MCF 10A (cell line): ENCODE measurements at regions not wholly inside any gene's neighbourhood (a gene's known extent, or its start where the extent isn't known, plus 50 kb on each side); places are given as distances from the start of the nearest gene placed in this dataset.

Source experiments
- BruUV-seq: library from RNA; stranded (reverse); fragments of 400-500 nt; replicated peaks from 2 replicates; lab custom pipeline; 2021; lab: Mats Ljungman, UMichigan
- CTCF ChIA-PET: fragments of 300-600 bp; sonication (Branson Sonifier 250); formaldehyde crosslinking; extraction: SDS; loops from one replicate; lab custom pipeline; 2021; ENCODE audit warnings: antibody characterized with exemption, inconsistent platforms; lab: Yijun Ruan, JAX
- POLR2A ChIA-PET: fragments of 300-600, 350-650 bp; sonication (Branson Sonifier 250); formaldehyde crosslinking; extraction: SDS; loops from one replicate; lab custom pipeline; 2020; ENCODE audit warnings: antibody characterized with exemption, inconsistent platforms; lab: Yijun Ruan, JAX
- DNase-seq: peaks from one replicate; pipeline ENCODE4 v3.0.0-alpha.2; 2018; ENCODE audit not compliant: unreplicated experiment
- H3K27ac Mint-ChIP-seq: one replicate; pipeline ENCODE4 v1.8.0; 2022; ENCODE audit warnings: mild to moderate bottlenecking, low read depth, mixed read lengths; ENCODE audit not compliant: unreplicated experiment
- H3K27me3 Mint-ChIP-seq: one replicate; pipeline ENCODE4 v1.8.0; 2022; ENCODE audit warnings: mixed read lengths; ENCODE audit not compliant: insufficient read depth, unreplicated experiment
- H3K36me3 Mint-ChIP-seq: one replicate; pipeline ENCODE4 v1.8.0; 2022; ENCODE audit warnings: mild to moderate bottlenecking, moderate library complexity, mixed read lengths; ENCODE audit not compliant: insufficient read depth, unreplicated experiment
- H3K4me1 Mint-ChIP-seq: one replicate; pipeline ENCODE4 v1.8.0; 2022; ENCODE audit warnings: mixed read lengths; ENCODE audit not compliant: insufficient read depth, unreplicated experiment
- H3K4me3 Mint-ChIP-seq: one replicate; pipeline ENCODE4 v1.8.0; 2022; ENCODE audit warnings: mild to moderate bottlenecking, moderate library complexity, mixed read lengths; ENCODE audit not compliant: unreplicated experiment
- H3K9me3 Mint-ChIP-seq: one replicate; pipeline ENCODE4 v1.8.0; 2022; ENCODE audit warnings: mixed read lengths; ENCODE audit not compliant: unreplicated experiment
- CTCF ChIP-seq: fragments of 200-600 bp; IDR thresholded peaks from one replicate; pipeline ENCODE4 v1.8.0; 2022; ENCODE audit warnings: antibody characterized with exemption, mild to moderate bottlenecking; ENCODE audit not compliant: unreplicated experiment
- intact Hi-C: fragments of 100-400 bp; cut with micrococcal nuclease; formaldehyde crosslinking; loops from 2 replicates; pipeline ENCODE4 v1.14.1; 2022

- BruUV-seq, result no TSS peak
- no peaks in the 10 kb centered on the region for H3K9me3 Mint-ChIP-seq
- no peaks in the 10 kb centered on the region for H3K36me3 Mint-ChIP-seq
- TF ChIP-seq CTCF, result no peak
- no peaks in the 10 kb centered on the region for H3K4me1 Mint-ChIP-seq
- H3K27ac Mint-ChIP-seq, result no peak overlapping the region
- intact Hi-C loops, result no loop called here
- no peak overlapping the region for H3K4me3 Mint-ChIP-seq
- no peak for DNase-seq
- ChIA-PET CTCF (no interaction called here), POLR2A (no interaction called here)
- H3K27me3 Mint-ChIP-seq, result no peaks in the 10 kb centered on the region
These were observed 569.3 kb downstream of the TDRD15 start for GRCh38 chr2:21693081-21693480.

GRCh38 chr2:21694079-21694878 is 570.5 kb downstream of the TDRD15 start:
- no TSS peak for BruUV-seq
- no peaks in the 10 kb centered on the region for H3K36me3 Mint-ChIP-seq
- H3K27ac Mint-ChIP-seq, result no peak overlapping the region
- no peak for DNase-seq
- H3K9me3 Mint-ChIP-seq, result no peaks in the 10 kb centered on the region
- ChIA-PET POLR2A (no interaction called here), CTCF (no interaction called here)
- no peaks in the 10 kb centered on the region for H3K4me1 Mint-ChIP-seq
- intact Hi-C loops, result no loop called here
- no peak overlapping the region for H3K4me3 Mint-ChIP-seq
- no peak for TF ChIP-seq CTCF
- H3K27me3 Mint-ChIP-seq, result no peaks in the 10 kb centered on the region

- ChIA-PET POLR2A (no interaction called here), CTCF (no interaction called here)
- intact Hi-C loops, result no loop called here
- BruUV-seq, result no TSS peak
- no peaks in the 10 kb centered on the region for H3K9me3 Mint-ChIP-seq
- DNase-seq, result no peak
- no peak overlapping the region for H3K4me3 Mint-ChIP-seq
- H3K27me3 Mint-ChIP-seq, result no peaks in the 10 kb centered on the region
- no peaks in the 10 kb centered on the region for H3K4me1 Mint-ChIP-seq
- no peak for TF ChIP-seq CTCF
- H3K36me3 Mint-ChIP-seq, result no peaks in the 10 kb centered on the region
- no peak overlapping the region for H3K27ac Mint-ChIP-seq
These were observed 573.1 kb downstream of the TDRD15 start for GRCh38 chr2:21696900-21697299.

- no peaks in the 10 kb centered on the region for H3K27me3 Mint-ChIP-seq
- TF ChIP-seq CTCF, result no peak
- no peaks in the 10 kb centered on the region for H3K4me1 Mint-ChIP-seq
- ChIA-PET POLR2A (no interaction called here), CTCF (no interaction called here)
- no TSS peak for BruUV-seq
- DNase-seq, result no peak
- H3K9me3 Mint-ChIP-seq, result no peaks in the 10 kb centered on the region
- no peak overlapping the region for H3K4me3 Mint-ChIP-seq
- H3K27ac Mint-ChIP-seq, result no peak overlapping the region
- intact Hi-C loops, result no loop called here
- H3K36me3 Mint-ChIP-seq, result no peaks in the 10 kb centered on the region
These were observed 576.9 kb downstream of the TDRD15 start for GRCh38 chr2:21700644-21701043.
